Immature natural killer cell (primary cell): ENCODE measurements at regions not wholly inside any gene's neighbourhood (a gene's known extent, or its start where the extent isn't known, plus 50 kb on each side); places are given as distances from the start of the nearest gene placed in this dataset.

Source experiments
- DNase-seq, 3 donors: peaks; one replicate each; pipeline ENCODE4 v3.0.0; 2022; ENCODE audit warnings: mixed read lengths in 1 of 3
- H3K27ac Mint-ChIP-seq, 6 donors: one replicate each; pipeline ENCODE4 v1.8.0; 2020; ENCODE audit warnings: mixed read lengths in 6 of 6, mild to moderate bottlenecking in 5 of 6, inconsistent platforms in 4 of 6, moderate library complexity in 3 of 6
- H3K27me3 Mint-ChIP-seq, 3 donors: one replicate each; pipeline ENCODE4 v1.8.0; 2020 to 2021; ENCODE audit warnings: low read depth in 3 of 3, mild to moderate bottlenecking in 3 of 3, mixed read lengths in 3 of 3, moderate library complexity in 3 of 3, inconsistent platforms in 1 of 3
- H3K36me3 Mint-ChIP-seq, 3 donors: one replicate each; pipeline ENCODE4 v1.8.0; 2020; ENCODE audit warnings: mixed read lengths in 3 of 3, inconsistent platforms in 2 of 3, mild to moderate bottlenecking in 2 of 3
- H3K4me1 Mint-ChIP-seq, 2 donors: one replicate each; pipeline ENCODE4 v1.8.0; 2020; ENCODE audit warnings: inconsistent platforms in 2 of 2, mild to moderate bottlenecking in 2 of 2, mixed read lengths in 2 of 2, moderate library complexity in 1 of 2
- H3K4me3 Mint-ChIP-seq, 5 donors: one replicate each; pipeline ENCODE4 v1.8.0; 2020; ENCODE audit warnings: mild to moderate bottlenecking in 5 of 5, mixed read lengths in 5 of 5, inconsistent platforms in 3 of 5, moderate library complexity in 3 of 5
- H3K9me3 Mint-ChIP-seq, 6 donors: one replicate each; pipeline ENCODE4 v1.8.0; 2020; ENCODE audit warnings: mild to moderate bottlenecking in 6 of 6, mixed read lengths in 6 of 6, inconsistent platforms in 4 of 6, moderate library complexity in 3 of 6

DNA sequence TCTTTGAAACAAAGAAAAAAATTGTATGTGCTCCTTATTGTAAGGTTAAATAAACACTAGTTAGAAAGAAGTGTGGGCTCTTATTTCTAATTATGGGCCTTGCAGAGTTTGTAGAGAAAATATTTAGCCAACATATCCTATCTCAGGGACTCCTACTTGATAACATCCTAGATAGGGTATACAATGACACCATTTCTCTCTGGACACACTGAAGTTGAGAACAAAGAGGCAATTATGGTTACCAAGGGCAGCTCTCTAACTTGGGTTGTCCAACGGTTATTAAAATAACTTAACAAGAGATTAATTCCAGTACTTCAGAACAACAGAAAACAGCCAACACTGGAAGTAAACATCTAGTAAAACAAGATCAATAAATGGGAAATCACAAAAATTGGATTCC lies 69.0 kb upstream of the ZC3H11B start:
- H3K4me3 Mint-ChIP-seq: no peak overlapping the region
- H3K27ac Mint-ChIP-seq: no peak overlapping the region
- peaks cover 0 to 8% (median 1%) of the 10 kb centered on the region in 6 donors for H3K9me3 Mint-ChIP-seq
- DNase-seq: no peak
- H3K27me3 Mint-ChIP-seq: peaks cover 0 to 2% (median 0%) of the 10 kb centered on the region in 3 donors
- H3K4me1 Mint-ChIP-seq: no peaks in the 10 kb centered on the region
- H3K36me3 Mint-ChIP-seq: no peaks in the 10 kb centered on the region

DNA sequence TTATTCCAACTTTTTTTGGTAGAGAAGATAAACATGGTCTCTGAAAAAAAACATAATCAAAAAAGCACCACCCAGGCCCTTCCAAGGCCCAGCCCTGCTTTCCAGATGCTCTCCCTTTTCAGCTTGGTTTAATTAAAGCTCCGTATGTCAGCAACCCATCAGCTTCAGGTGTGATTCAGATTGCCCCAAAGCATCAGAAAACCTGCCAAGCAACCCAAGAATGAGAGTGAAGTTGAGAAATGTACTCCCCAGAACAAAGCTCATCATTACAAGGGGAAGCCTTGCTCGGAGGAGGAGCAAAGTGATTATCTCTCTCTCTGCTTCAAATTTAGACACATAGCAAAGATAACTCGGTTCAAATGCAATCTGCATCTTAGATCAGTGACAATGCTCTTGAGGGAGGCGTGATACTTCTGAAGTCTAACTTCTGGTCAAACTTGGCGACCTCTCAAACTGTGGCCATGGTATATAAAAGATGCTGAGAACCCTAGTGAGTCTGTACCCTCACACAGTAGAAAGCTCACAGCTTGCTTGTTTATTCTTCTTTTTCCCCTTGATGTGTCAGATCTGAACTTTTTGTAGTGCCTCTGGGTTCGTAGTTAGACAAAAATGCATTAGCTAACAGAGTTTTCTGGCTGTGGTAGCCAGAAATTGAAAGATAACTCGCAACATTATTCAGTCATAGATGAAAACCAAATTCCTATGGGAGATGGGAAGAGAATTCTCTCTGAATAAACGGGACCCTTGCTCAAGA lies 63.3 kb upstream of the ZC3H11B start:
- Mint-ChIP-seq H3K4me1 (no peaks in the 10 kb centered on the region), H3K4me3 (no peak overlapping the region), H3K9me3 (peaks cover 2 to 12% (median 6%) of the 10 kb centered on the region in 6 donors), H3K27ac (no peak overlapping the region), H3K27me3 (peaks cover 0 to 2% (median 0%) of the 10 kb centered on the region in 3 donors), H3K36me3 (no peaks in the 10 kb centered on the region)
- no peak for DNase-seq

DNA sequence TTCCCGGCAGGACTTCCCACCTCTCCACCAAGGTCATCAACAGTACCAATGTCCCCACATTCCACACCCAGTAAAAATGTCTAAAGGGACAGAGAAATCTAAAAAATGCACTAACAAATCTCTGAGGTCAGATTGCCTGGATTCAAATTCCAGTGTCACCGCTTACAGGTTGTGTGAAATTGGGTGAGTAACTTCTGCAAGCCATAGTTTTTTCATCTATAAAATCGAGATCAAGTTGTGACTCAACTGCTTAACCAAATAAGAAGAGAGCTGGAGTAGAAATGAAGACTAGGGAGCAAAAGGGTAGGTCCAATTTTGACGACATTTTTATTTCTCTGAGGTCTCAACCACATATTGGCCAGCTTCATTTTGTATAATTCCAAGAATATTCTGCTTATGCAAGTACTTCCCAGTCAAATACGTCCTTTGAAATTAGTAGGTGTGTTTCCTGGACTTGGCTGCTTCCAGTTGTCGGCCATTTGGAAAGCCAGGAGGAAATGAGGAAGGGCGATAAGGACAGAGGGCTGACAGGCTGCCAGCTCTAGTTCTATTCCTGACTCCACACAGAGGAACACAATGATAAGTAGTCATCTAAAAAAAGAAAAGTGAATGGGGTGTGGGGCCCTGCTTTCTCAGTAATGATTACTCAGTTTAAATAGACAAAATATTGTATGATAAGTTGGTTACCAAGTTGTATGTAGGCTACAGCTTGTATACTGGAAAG lies 57.7 kb upstream of the ZC3H11B start:
- Mint-ChIP-seq H3K36me3 (no peaks in the 10 kb centered on the region), H3K4me1 (no peaks in the 10 kb centered on the region), H3K9me3 (peaks cover 0 to 29% (median 5%) of the 10 kb centered on the region in 6 donors), H3K27ac (no peak overlapping the region), H3K4me3 (no peak overlapping the region), H3K27me3 (peaks cover 0 to 1% (median 0%) of the 10 kb centered on the region in 3 donors)
- DNase-seq: no peak

DNA sequence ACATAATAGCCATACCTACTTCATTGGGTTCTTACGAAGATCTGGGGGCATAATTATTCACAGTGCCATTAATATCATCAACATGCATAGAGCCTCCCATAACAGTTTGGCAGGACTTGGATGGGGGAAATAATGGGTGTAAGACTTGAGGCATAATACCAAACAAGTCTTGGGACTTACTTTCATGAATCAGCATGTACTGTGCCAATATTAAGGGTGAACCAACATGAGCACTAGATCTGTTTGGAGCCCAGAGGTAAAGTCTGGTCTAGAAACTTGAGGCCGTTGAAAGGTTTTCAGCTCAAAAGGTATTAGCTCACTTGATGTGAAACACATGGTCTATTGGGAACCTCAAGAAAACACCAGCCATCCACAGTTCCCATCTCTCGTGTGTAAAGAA lies 56.7 kb upstream of the ZC3H11B start:
- H3K9me3 Mint-ChIP-seq: peaks cover 0 to 23% (median 5%) of the 10 kb centered on the region in 6 donors
- no peak for DNase-seq
- H3K27ac Mint-ChIP-seq: no peak overlapping the region
- no peaks in the 10 kb centered on the region for H3K4me1 Mint-ChIP-seq
- H3K36me3 Mint-ChIP-seq: no peaks in the 10 kb centered on the region
- H3K27me3 Mint-ChIP-seq: peaks cover 0 to 1% (median 0%) of the 10 kb centered on the region in 3 donors
- no peak overlapping the region for H3K4me3 Mint-ChIP-seq

DNA sequence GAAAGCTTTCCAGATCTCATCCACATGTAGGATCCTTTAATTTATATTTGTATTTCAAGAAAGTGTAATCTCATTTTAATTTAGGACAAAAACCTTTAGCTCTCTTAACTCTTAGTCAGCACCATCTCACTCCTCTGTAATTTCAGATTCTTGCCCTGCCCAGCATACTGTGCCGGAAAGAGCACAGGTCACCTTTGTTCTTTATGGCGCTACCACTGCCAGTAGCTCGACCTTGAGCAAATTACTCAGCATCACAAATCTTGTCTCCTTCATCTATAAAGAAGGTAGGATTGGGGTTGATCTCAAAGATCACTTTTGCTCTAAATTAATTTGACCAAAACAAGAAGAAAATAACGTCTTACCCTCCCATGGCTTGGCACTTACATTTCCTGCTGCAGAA lies 56.1 kb upstream of the ZC3H11B start:
- Mint-ChIP-seq H3K27ac (no peak overlapping the region), H3K27me3 (peaks cover 0 to 1% (median 0%) of the 10 kb centered on the region in 3 donors), H3K36me3 (no peaks in the 10 kb centered on the region), H3K9me3 (peaks cover 0 to 23% (median 5%) of the 10 kb centered on the region in 6 donors), H3K4me1 (no peaks in the 10 kb centered on the region), H3K4me3 (no peak overlapping the region)
- no peak for DNase-seq

DNA sequence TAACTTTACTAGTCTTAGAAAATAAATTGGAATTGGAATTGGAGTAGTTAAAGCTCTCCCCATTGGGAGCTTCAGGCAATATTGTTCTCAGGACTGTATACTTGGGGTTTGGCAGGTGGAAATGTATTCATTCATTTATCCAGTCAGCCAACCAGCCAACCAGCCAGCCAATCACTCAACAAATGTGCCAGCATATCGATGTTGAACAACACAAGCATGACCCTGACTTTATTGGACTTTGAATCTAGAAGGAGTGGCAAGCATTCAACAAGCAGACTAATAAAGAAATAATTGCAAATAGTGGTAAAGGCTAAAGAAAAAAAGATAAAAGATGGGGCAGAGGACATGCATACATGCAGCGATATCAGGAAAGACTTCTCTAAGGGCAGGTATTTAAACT lies 55.5 kb upstream of the ZC3H11B start:
- DNase-seq: no peak
- H3K27ac Mint-ChIP-seq: no peak overlapping the region
- H3K27me3 Mint-ChIP-seq: peaks cover 0 to 1% (median under 1%) of the 10 kb centered on the region in 3 donors
- no peaks in the 10 kb centered on the region for H3K36me3 Mint-ChIP-seq
- H3K4me3 Mint-ChIP-seq: no peak overlapping the region
- H3K4me1 Mint-ChIP-seq: no peaks in the 10 kb centered on the region
- peaks cover 0 to 23% (median 5%) of the 10 kb centered on the region in 6 donors for H3K9me3 Mint-ChIP-seq

DNA sequence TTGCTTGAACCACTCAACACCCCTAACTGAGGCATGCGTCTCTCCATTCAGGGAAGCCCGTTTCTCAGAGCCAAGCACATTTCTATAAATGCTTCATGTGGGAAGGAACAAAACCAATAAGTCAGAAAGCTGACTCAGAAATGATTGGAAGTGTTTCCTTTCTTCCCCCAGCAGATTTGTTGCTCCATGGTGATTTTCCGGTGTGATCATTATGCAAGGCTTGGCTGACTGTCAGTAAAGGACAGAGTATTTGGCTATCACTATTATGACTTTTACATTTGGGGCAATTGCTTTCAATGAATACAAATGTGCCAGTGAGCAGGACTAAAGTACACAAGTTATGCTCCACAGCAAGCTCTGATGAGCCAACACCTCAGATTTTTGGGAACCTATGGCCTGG lies 53.3 kb upstream of the ZC3H11B start:
- no peak overlapping the region for H3K4me3 Mint-ChIP-seq
- peaks cover 0 to 6% (median 1%) of the 10 kb centered on the region in 3 donors for H3K27me3 Mint-ChIP-seq
- H3K27ac Mint-ChIP-seq: no peak overlapping the region
- peaks cover 0 to 23% (median 0%) of the 10 kb centered on the region in 6 donors for H3K9me3 Mint-ChIP-seq
- DNase-seq: no peak
- no peaks in the 10 kb centered on the region for H3K4me1 Mint-ChIP-seq
- no peaks in the 10 kb centered on the region for H3K36me3 Mint-ChIP-seq

DNA sequence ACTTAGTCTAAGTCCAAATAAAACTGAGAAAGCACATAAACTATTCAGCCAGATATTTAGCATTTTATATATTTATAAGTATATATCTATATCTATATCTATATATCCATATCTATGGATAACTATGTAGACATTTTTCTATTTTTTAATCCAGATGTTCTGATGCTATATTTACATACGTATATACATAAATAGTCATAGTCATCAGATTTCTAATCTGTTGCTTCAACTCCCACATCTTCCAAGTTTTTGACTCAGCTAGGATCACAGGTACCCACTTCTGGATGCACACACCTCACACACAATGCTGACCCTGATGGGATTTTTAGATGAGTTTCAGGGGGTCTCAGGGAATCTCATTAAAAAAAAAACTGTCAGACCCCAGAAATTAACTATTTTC lies 52.2 kb upstream of the ZC3H11B start:
- Mint-ChIP-seq H3K27me3 (peaks cover 0 to 6% (median 1%) of the 10 kb centered on the region in 3 donors), H3K36me3 (no peaks in the 10 kb centered on the region), H3K9me3 (peaks cover 0 to 20% (median 0%) of the 10 kb centered on the region in 6 donors), H3K27ac (no peak overlapping the region), H3K4me3 (no peak overlapping the region), H3K4me1 (no peaks in the 10 kb centered on the region)
- no peak for DNase-seq

DNA sequence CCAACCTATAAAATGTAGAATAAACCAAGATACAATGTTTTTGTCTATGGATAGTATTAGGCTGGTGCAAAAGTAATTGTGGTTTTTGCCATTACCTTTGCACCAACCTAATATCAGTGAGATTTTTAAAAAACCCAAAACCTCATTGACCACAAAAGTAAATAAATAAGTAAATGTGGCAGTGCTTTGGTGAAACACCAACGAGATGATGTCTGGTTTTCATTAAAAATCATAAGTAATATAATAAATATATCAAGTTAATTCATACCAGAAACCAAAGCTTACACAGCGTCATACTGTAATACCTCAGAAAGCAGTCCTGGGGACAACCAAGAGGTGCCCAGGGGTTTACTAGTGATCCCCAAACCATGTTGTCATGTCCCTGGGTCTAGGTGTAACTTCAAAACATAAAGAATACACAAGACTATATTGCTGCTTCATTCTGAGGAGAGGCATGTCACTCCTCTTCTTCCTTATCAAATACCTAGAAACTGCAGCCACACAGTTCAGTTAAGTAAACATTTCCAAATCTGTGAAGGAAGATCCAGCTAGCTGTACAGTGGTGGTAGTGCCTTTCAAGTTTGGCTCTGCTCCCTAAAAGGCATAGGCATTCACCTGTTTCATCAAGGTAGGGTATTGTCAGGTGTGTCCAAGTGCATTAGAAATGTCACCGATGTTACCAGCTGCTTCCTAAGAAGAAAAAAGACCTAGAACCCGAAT lies 51.6 kb upstream of the ZC3H11B start:
- no peak for DNase-seq

More for the DNA sequence above, 51.6 kb upstream of the ZC3H11B start:
- Mint-ChIP-seq H3K27ac (no peak overlapping the region), H3K27me3 (peaks cover 0 to 6% (median 1%) of the 10 kb centered on the region in 3 donors), H3K9me3 (peaks cover 0 to 18% (median 0%) of the 10 kb centered on the region in 6 donors), H3K36me3 (no peaks in the 10 kb centered on the region), H3K4me1 (no peaks in the 10 kb centered on the region), H3K4me3 (no peak overlapping the region)
